Lung (tissue), 11 donors: ENCODE measurements at regions not wholly inside any gene's neighbourhood (a gene's known extent, or its start where the extent isn't known, plus 50 kb on each side); places are given as distances from the start of the nearest gene placed in this dataset.

Experiments
- ATAC-seq: fragments of 200-7000 bp; cut with Tn5 transposase; one replicate; pipeline ENCODE4 v1.9.1; 2020; ENCODE audit warnings: moderate number of reproducible peaks; ENCODE audit not compliant: insufficient read depth, low FRiP score
- DNase-seq, 3 donors: peaks; one replicate each; pipeline ENCODE4 v3.0.0-alpha.2; 2013 to 2017
- H3K27ac ChIP-seq, 2 donors: one replicate each; pipeline ENCODE4 v1.5.1; 2013; ENCODE audit warnings: mild to moderate bottlenecking in 2 of 2, moderate library complexity in 2 of 2, control low read depth in 1 of 2, inconsistent platforms in 1 of 2, low read depth in 1 of 2, low read length in 1 of 2
- H3K27me3 ChIP-seq, 3 donors: one replicate each; pipeline ENCODE4 v1.5.1; 2013; ENCODE audit warnings: low read length in 2 of 3; ENCODE audit not compliant: control insufficient read depth in 3 of 3, insufficient read depth in 3 of 3
- H3K36me3 ChIP-seq, 4 donors: one replicate each; pipeline ENCODE4 v1.5.1; 2013; ENCODE audit warnings: low read length in 4 of 4, mild to moderate bottlenecking in 1 of 4, moderate library complexity in 1 of 4; ENCODE audit not compliant: control insufficient read depth in 4 of 4, insufficient read depth in 4 of 4
- H3K4me1 ChIP-seq, 5 donors: one replicate each; pipeline ENCODE4 v1.5.1; 2013; ENCODE audit warnings: low read length in 5 of 5, mild to moderate bottlenecking in 2 of 5, moderate library complexity in 1 of 5; ENCODE audit not compliant: control insufficient read depth in 5 of 5, insufficient read depth in 5 of 5
- H3K4me3 ChIP-seq: one replicate; pipeline ENCODE4 v1.5.1; 2013; ENCODE audit warnings: mild to moderate bottlenecking, control low read depth, moderate library complexity
- H3K9ac ChIP-seq, 2 donors: one replicate each; pipeline ENCODE4 v1.5.1; 2013; ENCODE audit warnings: low read length in 2 of 2, control low read depth in 1 of 2; ENCODE audit not compliant: insufficient read depth in 1 of 2
- H3K9me3 ChIP-seq, 4 donors: one replicate each; pipeline ENCODE4 v1.5.1; 2013; ENCODE audit warnings: low read length in 3 of 4, mild to moderate bottlenecking in 1 of 4, moderate library complexity in 1 of 4; ENCODE audit not compliant: control insufficient read depth in 4 of 4, insufficient read depth in 3 of 4
- WGBS, 2 donors: extraction: QIAGEN DNeasy Blood & Tissue Kit; methylation state at CpG; one replicate each; pipeline ENCODE4 v1.1.7; 2013; 5-methylcytosine and 5-hydroxymethylcytosine counted together
- TF ChIP-seq, protein P1 (sequence below): IDR thresholded peaks from 2 replicates; pipeline ENCODE4 v1.5.1; 2012; ENCODE audit warnings: mild to moderate bottlenecking; ENCODE audit errors: control extremely low read depth, extremely low read depth
- donor health status: control.
- donor health status: control.
- donor health status: Bipolar disorder and iron deficiency.
- donor health status: healthy.
- donor health status: DM: yes; HTN: yes; CAD: no.

DNA sequence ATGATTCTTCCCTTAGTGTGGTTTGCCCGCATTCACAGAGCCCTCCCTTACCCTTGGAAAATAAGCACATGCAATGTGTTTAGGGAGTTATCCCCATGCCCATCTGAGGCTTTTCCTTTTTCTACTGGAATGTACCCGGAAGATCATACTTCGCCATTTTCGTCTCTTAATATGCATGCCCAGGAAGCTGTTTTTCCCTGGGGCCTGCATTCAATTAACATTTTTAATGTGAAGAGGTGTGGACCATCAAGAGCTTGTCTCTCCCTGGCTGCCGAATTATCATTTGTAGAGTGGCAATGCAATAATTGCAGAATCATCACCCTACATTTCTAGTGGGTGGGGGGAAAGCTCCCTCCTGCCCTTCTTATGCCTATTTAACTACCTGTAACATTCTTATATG is 976.3 kb downstream of the DIPK2A start:
- no peak for DNase-seq
- WGBS, 2 donors, result 90 to 92% methylated on average over 5 of the region's 5 CpGs
- TF ChIP-seq, protein P1, sequence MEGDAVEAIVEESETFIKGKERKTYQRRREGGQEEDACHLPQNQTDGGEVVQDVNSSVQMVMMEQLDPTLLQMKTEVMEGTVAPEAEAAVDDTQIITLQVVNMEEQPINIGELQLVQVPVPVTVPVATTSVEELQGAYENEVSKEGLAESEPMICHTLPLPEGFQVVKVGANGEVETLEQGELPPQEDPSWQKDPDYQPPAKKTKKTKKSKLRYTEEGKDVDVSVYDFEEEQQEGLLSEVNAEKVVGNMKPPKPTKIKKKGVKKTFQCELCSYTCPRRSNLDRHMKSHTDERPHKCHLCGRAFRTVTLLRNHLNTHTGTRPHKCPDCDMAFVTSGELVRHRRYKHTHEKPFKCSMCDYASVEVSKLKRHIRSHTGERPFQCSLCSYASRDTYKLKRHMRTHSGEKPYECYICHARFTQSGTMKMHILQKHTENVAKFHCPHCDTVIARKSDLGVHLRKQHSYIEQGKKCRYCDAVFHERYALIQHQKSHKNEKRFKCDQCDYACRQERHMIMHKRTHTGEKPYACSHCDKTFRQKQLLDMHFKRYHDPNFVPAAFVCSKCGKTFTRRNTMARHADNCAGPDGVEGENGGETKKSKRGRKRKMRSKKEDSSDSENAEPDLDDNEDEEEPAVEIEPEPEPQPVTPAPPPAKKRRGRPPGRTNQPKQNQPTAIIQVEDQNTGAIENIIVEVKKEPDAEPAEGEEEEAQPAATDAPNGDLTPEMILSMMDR, result no peak

DNA sequence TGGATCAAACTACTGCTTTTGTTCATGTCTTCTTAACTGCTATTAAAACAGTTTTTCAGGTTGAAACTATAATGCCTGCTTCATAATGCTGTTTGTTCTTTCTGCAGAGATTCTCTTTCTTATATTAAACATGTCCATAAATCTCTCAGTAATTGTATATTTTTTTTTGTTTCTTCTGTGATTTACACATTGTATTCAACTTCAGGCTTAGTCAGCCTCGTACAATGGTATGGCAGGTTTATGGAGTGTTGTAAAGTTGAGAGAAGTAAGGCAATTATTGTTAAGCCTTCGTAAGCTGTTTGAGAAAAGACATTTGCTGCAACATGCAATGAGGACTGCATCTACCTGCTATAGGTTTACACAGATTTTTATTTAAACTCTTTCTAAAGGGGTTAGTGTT is 977.1 kb downstream of the DIPK2A start:
- TF ChIP-seq, protein P1, result no peak
- ATAC-seq (no peak), DNase-seq (no peak)
- Histone ChIP-seq H3K27ac (no peak overlapping the region), H3K4me3 (no peak overlapping the region), H3K9ac (no peak overlapping the region), H3K36me3 (no peaks in the 10 kb centered on the region), H3K9me3 (no peaks in the 10 kb centered on the region), H3K4me1 (no peaks in the 10 kb centered on the region), H3K27me3 (no peaks in the 10 kb centered on the region)
- 78 to 86% methylated on average over 2 of the region's 2 CpGs for whole genome bisulfite sequencing, 2 donors

More for the DNA sequence above, 976.3 kb downstream of the DIPK2A start:
- H3K9ac ChIP-seq, result no peak overlapping the region
- no peaks in the 10 kb centered on the region for H3K9me3 ChIP-seq
- H3K27ac ChIP-seq, result no peak overlapping the region
- H3K27me3 ChIP-seq, result no peaks in the 10 kb centered on the region
- H3K4me3 ChIP-seq, result no peak overlapping the region
- no peaks in the 10 kb centered on the region for H3K36me3 ChIP-seq
- no peak for ATAC-seq
- no peaks in the 10 kb centered on the region for H3K4me1 ChIP-seq

DNA sequence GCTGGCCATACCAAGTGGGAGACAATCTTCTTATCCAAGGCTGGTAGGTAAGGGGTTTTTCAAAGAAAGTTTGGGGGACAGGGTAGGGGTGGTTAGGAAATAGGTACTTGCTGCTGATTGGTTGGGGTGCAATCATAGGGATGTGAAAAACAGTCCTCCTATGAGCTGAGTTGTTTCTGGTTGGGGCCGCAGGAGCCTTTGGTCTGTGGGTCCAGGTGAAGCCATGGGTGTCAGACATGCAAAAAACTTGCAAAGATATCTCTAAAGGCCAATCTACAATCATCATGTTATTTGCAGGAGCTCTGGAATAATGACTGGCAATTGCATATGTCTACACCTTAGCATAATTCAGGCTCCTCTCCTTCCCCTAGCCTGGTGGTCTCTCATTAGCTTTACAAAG is 982.3 kb downstream of the DIPK2A start:
- WGBS, 2 donors, result 88 to 92% methylated on average over 1 of the region's 1 CpG
- no peaks in the 10 kb centered on the region for H3K27me3 ChIP-seq
- H3K4me3 ChIP-seq, result no peak overlapping the region
- no peak for ATAC-seq
- no peak overlapping the region for H3K9ac ChIP-seq
- DNase-seq, result no peak
- H3K27ac ChIP-seq, result no peak overlapping the region
- H3K4me1 ChIP-seq, result no peaks in the 10 kb centered on the region
- H3K36me3 ChIP-seq, result no peaks in the 10 kb centered on the region
- TF ChIP-seq, protein P1, result no peak
- H3K9me3 ChIP-seq, result no peaks in the 10 kb centered on the region

DNA sequence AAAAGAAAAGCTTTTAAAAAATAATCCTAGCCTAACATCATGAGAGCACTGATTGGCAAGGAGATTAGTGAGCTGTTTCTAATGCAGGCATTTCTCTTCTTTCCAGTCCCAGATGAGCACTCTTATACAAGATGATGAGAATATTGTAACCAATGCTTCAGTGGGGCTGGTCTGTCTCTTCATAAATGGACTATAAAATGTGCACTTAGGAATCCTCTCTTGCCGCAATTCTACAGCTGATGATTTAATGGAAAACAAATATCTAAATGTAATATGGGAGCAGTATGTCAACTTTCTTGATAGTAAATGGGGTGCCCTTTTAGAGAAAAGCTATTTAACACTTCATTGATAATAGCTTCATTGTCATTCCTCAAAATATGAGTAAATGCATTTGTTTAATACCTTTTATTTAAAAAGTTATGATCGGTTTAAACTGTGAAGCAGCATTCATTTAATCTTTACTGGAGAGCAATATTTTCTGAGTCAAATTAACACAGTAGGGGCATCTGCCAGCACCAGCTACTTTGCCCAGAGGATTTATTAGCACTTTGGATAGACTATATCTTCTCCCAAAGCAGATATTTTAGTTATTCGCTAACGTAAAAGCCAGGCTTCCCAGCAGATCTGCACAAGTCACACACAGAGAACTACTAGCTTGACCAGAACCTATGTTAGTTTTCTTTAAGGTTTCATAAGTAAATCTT is 985.9 kb downstream of the DIPK2A start:
- H3K4me3 ChIP-seq, result no peak overlapping the region
- H3K9ac ChIP-seq, result no peak overlapping the region
- DNase-seq (no peak), ATAC-seq (no peak)
- WGBS, 2 donors, result 67% methylated on average over 4 of the region's 4 CpGs
- peaks cover 0 to 4% (median 0%) of the 10 kb centered on the region in 4 donors for H3K9me3 ChIP-seq
- no peak overlapping the region for H3K27ac ChIP-seq
- TF ChIP-seq, protein P1, result no peak
- H3K4me1 ChIP-seq, result no peaks in the 10 kb centered on the region
- no peaks in the 10 kb centered on the region for H3K36me3 ChIP-seq
- H3K27me3 ChIP-seq, result no peaks in the 10 kb centered on the region
